Osteocyte (in vitro differentiated cells): ENCODE measurements at regions not wholly inside any gene's neighbourhood (a gene's known extent, or its start where the extent isn't known, plus 50 kb on each side); places are given as distances from the start of the nearest gene placed in this dataset.

Experiments
- DNase-seq: peaks from one replicate; pipeline ENCODE4 v3.0.0; 2021; ENCODE audit warnings: mixed read lengths; ENCODE audit not compliant: unreplicated experiment; ENCODE audit errors: extremely low spot score
- H3K27ac Mint-ChIP-seq: one replicate; pipeline ENCODE4 v1.8.0; 2021; ENCODE audit warnings: mild to moderate bottlenecking, mixed read lengths; ENCODE audit not compliant: unreplicated experiment
- H3K27me3 Mint-ChIP-seq: one replicate; pipeline ENCODE4 v1.8.0; 2021; ENCODE audit warnings: mixed read lengths; ENCODE audit not compliant: unreplicated experiment
- H3K36me3 Mint-ChIP-seq: one replicate; pipeline ENCODE4 v1.8.0; 2021; ENCODE audit warnings: mixed read lengths; ENCODE audit not compliant: unreplicated experiment
- H3K4me1 Mint-ChIP-seq: one replicate; pipeline ENCODE4 v1.8.0; 2021; ENCODE audit warnings: mixed read lengths; ENCODE audit not compliant: unreplicated experiment
- H3K4me3 Mint-ChIP-seq: one replicate; pipeline ENCODE4 v1.8.0; 2021; ENCODE audit warnings: mild to moderate bottlenecking, moderate library complexity, mixed read lengths; ENCODE audit not compliant: unreplicated experiment
- H3K9me3 Mint-ChIP-seq: one replicate; pipeline ENCODE4 v1.8.0; 2021; ENCODE audit warnings: mixed read lengths; ENCODE audit not compliant: unreplicated experiment
- CTCF ChIP-seq: fragments of 200-600 bp; sonication (generic); IDR thresholded peaks from 2 replicates; pipeline ENCODE4 v1.5.0; 2021; ENCODE audit warnings: antibody characterized with exemption, mild to moderate bottlenecking, moderate library complexity

GRCh38 chr13:22138947-22139346, 468.1 kb downstream of the FGF9 start:
- TF ChIP-seq CTCF: no peak
- no peaks in the 10 kb centered on the region for H3K4me1 Mint-ChIP-seq
- H3K27ac Mint-ChIP-seq: no peak overlapping the region
- H3K27me3 Mint-ChIP-seq: no peaks in the 10 kb centered on the region
- H3K36me3 Mint-ChIP-seq: no peaks in the 10 kb centered on the region
- H3K4me3 Mint-ChIP-seq: no peak overlapping the region
- DNase-seq: no peak
- H3K9me3 Mint-ChIP-seq: peaks cover 5% of the 10 kb centered on the region

- H3K36me3 Mint-ChIP-seq: no peaks in the 10 kb centered on the region
- H3K27ac Mint-ChIP-seq: no peak overlapping the region
- no peak for DNase-seq
- H3K4me3 Mint-ChIP-seq: no peak overlapping the region
- no peaks in the 10 kb centered on the region for H3K27me3 Mint-ChIP-seq
- TF ChIP-seq CTCF: no peak
- peaks cover 13% of the 10 kb centered on the region for H3K9me3 Mint-ChIP-seq
- no peaks in the 10 kb centered on the region for H3K4me1 Mint-ChIP-seq
Measured at GRCh38 chr13:22141716-22142115, 470.8 kb downstream of the FGF9 start.

- H3K9me3 Mint-ChIP-seq: peaks cover 18% of the 10 kb centered on the region
- H3K4me3 Mint-ChIP-seq: no peak overlapping the region
- no peaks in the 10 kb centered on the region for H3K36me3 Mint-ChIP-seq
- no peak overlapping the region for H3K27ac Mint-ChIP-seq
- H3K27me3 Mint-ChIP-seq: no peaks in the 10 kb centered on the region
- H3K4me1 Mint-ChIP-seq: no peaks in the 10 kb centered on the region
- TF ChIP-seq CTCF: no peak
- DNase-seq: no peak
Measured at GRCh38 chr13:22143671-22144070, 472.8 kb downstream of the FGF9 start.

- Mint-ChIP-seq H3K27ac (no peak overlapping the region), H3K4me3 (no peak overlapping the region), H3K9me3 (peaks cover 24% of the 10 kb centered on the region), H3K36me3 (no peaks in the 10 kb centered on the region), H3K4me1 (no peaks in the 10 kb centered on the region), H3K27me3 (no peaks in the 10 kb centered on the region)
- TF ChIP-seq CTCF: no peak
- DNase-seq: no peak
Measured at GRCh38 chr13:22144806-22145205, 473.9 kb downstream of the FGF9 start.

- DNase-seq: no peak
- no peaks in the 10 kb centered on the region for H3K36me3 Mint-ChIP-seq
- H3K4me1 Mint-ChIP-seq: no peaks in the 10 kb centered on the region
- no peak overlapping the region for H3K27ac Mint-ChIP-seq
- peaks cover 3% of the 10 kb centered on the region for H3K27me3 Mint-ChIP-seq
- no peak for TF ChIP-seq CTCF
- H3K4me3 Mint-ChIP-seq: no peak overlapping the region
- peaks cover 18% of the 10 kb centered on the region for H3K9me3 Mint-ChIP-seq
Measured at GRCh38 chr13:22148187-22148586, 477.3 kb downstream of the FGF9 start.
